ENCODE measurements at regions not wholly inside any gene's neighbourhood (a gene's known extent, or its start where the extent isn't known, plus 50 kb on each side); places are given as distances from the start of the nearest gene placed in this dataset.
"Not testable (repeated sequence)": the region's sequence is repeated elsewhere in the genome, so short reads cannot be mapped to it uniquely, and the experiment has no call there.

DNA sequence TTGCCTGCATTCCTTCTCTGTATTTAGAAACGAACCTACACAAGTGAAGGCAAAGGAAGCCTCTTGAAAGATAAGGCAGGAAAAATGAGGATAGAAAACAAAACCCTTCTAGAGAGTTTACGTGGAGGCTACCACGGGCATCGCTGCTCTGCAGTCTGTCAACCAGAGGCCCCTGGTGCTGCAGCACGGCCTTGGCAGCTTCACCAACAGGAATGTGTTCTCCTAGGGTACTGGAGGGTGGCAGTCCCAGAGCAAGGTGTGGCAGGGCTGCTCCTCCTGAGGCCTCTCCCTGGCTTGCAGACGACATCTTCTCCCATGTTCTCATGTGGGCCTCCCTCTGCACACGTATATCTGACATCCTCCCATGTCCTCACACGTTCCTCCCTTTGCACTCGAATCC, 57.6 kb upstream of the SAMD11 start:
- DNase-seq (no peak), ATAC-seq (no peak)
- no peak overlapping the region for H3K4me3 ChIP-seq
- no peaks in the 10 kb centered on the region for H3K9me3 ChIP-seq
- TF ChIP-seq, protein P1, sequence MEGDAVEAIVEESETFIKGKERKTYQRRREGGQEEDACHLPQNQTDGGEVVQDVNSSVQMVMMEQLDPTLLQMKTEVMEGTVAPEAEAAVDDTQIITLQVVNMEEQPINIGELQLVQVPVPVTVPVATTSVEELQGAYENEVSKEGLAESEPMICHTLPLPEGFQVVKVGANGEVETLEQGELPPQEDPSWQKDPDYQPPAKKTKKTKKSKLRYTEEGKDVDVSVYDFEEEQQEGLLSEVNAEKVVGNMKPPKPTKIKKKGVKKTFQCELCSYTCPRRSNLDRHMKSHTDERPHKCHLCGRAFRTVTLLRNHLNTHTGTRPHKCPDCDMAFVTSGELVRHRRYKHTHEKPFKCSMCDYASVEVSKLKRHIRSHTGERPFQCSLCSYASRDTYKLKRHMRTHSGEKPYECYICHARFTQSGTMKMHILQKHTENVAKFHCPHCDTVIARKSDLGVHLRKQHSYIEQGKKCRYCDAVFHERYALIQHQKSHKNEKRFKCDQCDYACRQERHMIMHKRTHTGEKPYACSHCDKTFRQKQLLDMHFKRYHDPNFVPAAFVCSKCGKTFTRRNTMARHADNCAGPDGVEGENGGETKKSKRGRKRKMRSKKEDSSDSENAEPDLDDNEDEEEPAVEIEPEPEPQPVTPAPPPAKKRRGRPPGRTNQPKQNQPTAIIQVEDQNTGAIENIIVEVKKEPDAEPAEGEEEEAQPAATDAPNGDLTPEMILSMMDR (IDR thresholded peaks at IDR 0.05), result no peak
- no peaks in the 10 kb centered on the region for H3K36me3 ChIP-seq (ENCODE audit: low read depth)
- intact Hi-C loops (cut with DNase I, micrococcal nuclease), result no loop called here
- peaks cover 2% of the 10 kb centered on the region for H3K4me1 ChIP-seq (ENCODE audit: low read depth)

DNA sequence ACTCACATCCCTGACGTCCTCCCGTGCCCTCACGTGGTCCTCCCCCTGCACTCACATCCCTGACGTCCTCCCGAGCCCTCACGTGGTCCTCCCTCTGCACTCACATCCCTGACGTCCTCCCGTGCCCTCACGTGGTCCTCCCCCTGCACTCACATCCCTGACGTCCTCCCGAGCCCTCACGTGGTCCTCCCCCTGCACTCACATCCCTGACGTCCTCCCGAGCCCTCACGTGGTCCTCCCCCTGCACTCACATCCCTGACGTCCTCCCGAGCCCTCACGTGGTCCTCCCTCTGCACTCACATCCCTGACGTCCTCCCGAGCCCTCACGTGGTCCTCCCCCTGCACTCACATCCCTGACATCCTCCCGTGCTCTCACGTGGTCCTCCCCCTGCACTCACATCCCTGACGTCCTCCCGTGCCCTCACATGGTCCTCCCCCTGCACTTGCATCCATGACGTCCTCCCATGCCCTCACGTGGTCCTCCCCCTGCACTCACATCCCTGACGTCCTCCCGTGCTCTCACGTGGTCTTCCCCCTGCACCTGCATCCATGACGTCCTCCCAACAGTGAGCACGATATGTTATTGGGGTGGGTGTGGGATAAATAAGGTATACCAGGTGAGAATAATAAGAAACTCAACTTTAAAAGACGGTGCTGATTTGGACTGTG, 57.0 kb upstream of the SAMD11 start:
- ATAC-seq; H3K4me3 ChIP-seq; H3K36me3 ChIP-seq (ENCODE audit: low read depth); H3K4me1 ChIP-seq (ENCODE audit: low read depth); H3K9me3 ChIP-seq; DNase-seq; intact Hi-C loops (cut with DNase I, micrococcal nuclease): not testable (repeated sequence)

- DNase-seq; H3K4me1 ChIP-seq (ENCODE audit: low read depth); H3K4me3 ChIP-seq; ATAC-seq; H3K9me3 ChIP-seq; H3K36me3 ChIP-seq (ENCODE audit: low read depth); intact Hi-C loops (cut with DNase I, micrococcal nuclease): not testable (repeated sequence)
Measured at GRCh38 chr1:867550-867949, 56.2 kb upstream of the SAMD11 start.

DNA sequence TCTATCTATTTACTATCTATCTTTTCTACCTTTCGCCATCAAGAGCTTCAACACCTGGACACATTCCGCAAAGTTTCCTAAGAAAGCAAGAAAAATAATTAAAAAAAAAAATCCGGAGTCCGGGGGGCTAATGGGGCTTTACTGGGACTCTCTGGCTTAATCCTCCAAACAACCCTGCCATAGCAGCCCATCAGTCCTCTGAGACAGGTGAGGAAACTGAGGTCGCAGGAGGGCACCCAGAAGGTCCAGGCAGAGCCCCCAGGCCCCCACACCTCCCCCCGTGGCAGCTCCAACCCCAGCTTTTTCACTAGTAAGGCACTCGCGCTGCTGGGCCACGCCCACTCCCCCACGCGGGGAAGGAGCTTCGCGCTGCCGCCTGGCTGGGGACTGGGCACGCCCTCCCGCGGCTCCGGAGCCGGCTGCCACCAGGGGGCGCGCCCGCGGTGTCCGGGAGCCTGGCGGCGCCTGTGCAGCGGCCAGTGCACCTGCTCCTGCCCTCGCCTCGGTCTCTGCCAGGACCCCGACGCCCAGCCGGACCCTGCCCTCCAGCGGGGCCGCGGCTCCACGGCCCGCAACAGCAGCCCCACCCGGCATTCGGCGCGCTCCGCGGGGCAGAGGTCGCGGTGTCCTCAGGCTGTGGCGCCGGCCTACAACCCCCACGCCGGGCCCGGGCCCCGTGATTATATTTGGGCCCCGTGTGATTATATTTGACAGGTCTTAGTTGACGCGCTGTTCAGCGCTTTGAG, 54.1 kb upstream of the SAMD11 start:
- H3K36me3 ChIP-seq (ENCODE audit: low read depth), result no peaks in the 10 kb centered on the region
- ATAC-seq (peak; percentile 95), DNase-seq (peak; percentile 73 to 85 (median 81))
- peaks cover 2% of the 10 kb centered on the region for H3K4me1 ChIP-seq (ENCODE audit: low read depth)
- TF ChIP-seq, protein P1 (IDR thresholded peaks at IDR 0.05), result peak; percentile 90
- intact Hi-C loops (cut with DNase I, micrococcal nuclease), result no loop called here
- H3K9me3 ChIP-seq, result no peaks in the 10 kb centered on the region
- no peak overlapping the region for H3K4me3 ChIP-seq
